ENCODE measurements at regions not wholly inside any gene's neighbourhood (a gene's known extent, or its start where the extent isn't known, plus 50 kb on each side); places are given as distances from the start of the nearest gene placed in this dataset.

DNA sequence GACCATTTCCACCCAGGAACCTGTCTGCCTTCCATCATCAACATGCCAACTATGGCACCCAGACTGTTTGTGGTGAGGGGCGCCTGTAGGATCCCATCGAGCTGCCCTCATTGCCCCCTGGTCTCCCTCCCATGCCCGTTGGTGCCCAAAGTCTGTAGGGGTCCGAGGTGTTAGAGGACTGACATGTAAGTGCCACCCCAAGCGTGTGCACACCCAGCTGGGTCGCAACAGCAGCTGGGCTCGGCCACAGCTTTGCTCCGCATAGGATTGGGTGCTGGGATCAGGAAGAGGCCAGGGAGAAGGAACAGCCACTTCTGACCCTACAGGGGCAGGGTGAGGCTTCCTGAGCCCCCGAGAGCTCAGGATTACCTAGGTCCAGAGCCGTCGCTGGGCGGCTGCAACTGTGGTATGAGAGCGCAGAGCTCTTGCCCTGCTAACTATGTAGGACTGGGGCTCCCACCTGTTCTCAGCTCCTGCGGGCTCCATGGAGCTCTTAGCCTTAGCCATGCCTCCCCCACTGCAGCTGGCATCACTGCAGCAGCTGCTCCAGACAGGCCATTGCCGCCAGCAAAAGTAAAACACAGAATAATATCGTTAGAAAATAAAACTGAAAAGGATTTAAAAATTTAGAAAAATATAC, 1160.3 kb downstream of the FSTL5 start:
- no peak for DNase-seq (ENCODE audit: low read depth)

DNA sequence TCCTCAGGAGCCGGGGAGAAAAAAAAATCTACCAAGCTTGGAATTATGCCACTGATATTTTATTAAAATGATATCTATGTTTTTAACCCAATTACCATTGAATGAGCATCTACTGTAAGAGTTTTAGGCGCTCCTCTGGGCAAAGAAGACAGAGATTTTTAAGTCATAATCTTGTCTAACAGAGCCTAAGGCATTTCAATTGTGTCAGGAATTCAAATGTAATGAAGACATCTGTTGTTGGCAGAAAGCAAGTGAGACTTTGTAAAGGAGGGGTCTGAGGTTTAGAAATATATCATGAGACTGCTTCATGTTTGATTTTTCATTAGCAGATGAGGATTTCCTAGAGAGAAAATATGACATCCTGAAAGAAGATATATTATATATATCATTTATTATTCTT, 1158.1 kb downstream of the FSTL5 start:
- DNase-seq (ENCODE audit: low read depth) = no peak

GRCh38 chr4:161008527-161008926, 1155.3 kb downstream of the FSTL5 start:
- no peak for DNase-seq (ENCODE audit: low read depth)

- DNase-seq (ENCODE audit: low read depth) = no peak
Measured at GRCh38 chr4:161010227-161010626, 1153.6 kb downstream of the FSTL5 start.
